ENCODE measurements at regions not wholly inside any gene's neighbourhood (a gene's known extent, or its start where the extent isn't known, plus 50 kb on each side); places are given as distances from the start of the nearest gene placed in this dataset.

GRCh38 chr11:126127898-126128297 lies 65.2 kb upstream of the CDON start:
- no peak for DNase-seq (ENCODE audit: low spot score)

DNA sequence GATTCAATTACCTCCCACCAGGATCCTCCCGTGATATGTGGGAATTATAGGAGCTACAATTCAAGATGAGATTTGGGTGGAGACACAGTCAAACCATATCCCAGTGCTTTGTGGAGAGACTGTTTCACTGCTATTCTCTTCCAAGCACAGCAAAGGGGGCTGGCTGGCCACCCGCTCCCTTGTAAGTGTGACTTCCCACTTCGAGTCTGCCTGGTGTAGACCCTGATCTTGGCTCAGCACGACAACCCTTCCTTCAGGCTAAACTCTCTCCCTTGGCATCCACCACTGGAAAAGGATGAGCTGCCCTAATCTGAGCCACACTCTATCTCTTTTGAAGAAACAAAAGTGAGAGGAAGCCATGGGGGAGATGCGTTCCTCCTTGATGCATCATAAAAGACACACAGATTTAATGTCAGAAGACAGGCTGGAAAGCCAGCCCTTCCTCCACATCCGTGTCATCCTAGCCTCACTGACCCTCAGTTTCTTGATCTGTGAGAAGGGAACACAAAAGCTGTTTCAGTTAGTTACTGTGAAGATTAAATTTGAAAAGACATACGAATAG lies 64.7 kb upstream of the CDON start:
- no peak for DNase-seq (ENCODE audit: low spot score)

- DNase-seq (ENCODE audit: low spot score) = no peak
These were observed 61.6 kb upstream of the CDON start for GRCh38 chr11:126124231-126124661.

GRCh38 chr11:126123686-126124085 lies 61.0 kb upstream of the CDON start:
- no peak for DNase-seq (ENCODE audit: low spot score)

GRCh38 chr11:126122863-126123262 lies 60.2 kb upstream of the CDON start:
- DNase-seq (ENCODE audit: low spot score) = no peak

DNA sequence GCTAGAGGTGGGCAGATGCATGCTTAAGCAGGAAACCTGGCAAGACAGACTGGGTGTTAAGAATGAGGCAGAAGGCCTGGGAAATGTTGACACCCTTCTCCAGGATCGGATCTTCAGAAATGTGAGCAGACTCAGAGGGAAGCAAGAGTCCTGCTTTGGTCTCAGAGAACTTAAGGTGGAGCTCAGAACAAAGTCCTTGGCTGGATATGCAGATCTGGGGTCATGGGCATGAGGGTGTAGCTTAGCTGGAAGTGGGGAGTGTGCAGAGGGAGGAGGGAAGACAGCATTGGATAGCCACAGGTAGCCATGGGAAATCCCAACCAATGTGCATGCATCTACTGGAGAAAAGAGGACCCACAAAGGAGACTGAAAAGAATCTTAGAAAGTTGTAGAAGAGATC lies 58.6 kb upstream of the CDON start:
- DNase-seq (ENCODE audit: low spot score) = no peak

- DNase-seq (ENCODE audit: low spot score) = no peak
These were observed 56.1 kb upstream of the CDON start for GRCh38 chr11:126118806-126119205.

DNA sequence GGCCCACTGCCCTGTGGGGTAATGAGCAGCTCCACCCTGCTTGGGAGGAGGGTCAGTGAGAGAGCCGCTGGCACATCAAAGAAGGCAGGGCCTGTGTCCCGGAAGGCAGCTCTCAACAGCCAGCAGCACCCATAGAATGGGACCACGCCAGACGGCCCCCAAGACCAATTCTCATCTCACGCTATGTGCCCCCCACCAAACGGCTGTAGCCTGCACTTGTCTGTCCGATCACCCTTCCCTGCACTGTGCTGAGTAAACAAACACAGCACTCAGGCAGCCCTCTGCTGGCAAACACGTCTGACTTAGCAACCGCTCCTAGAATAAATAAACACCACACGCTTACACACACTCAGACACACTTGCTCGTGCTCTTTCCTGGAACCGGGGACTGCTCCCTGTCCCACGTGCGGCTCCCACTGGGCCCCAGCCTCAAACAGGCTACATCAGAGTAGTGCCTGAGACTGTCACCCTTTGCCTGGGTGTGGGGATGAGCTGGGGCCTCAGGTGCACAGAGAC lies 53.2 kb upstream of the CDON start:
- peak; percentile 76 for DNase-seq (ENCODE audit: low spot score)

GRCh38 chr11:126115127-126115495 lies 52.4 kb upstream of the CDON start:
- no peak for DNase-seq (ENCODE audit: low spot score)

GRCh38 chr11:126114486-126115126 lies 51.9 kb upstream of the CDON start:
- DNase-seq (ENCODE audit: low spot score) = no peak

GRCh38 chr11:126113963-126114362 lies 51.3 kb upstream of the CDON start:
- no peak for DNase-seq (ENCODE audit: low spot score)

- peak; percentile 84 for DNase-seq (ENCODE audit: low spot score)
These were observed 50.9 kb upstream of the CDON start for GRCh38 chr11:126113515-126113957.

- DNase-seq (ENCODE audit: low spot score) = no peak
These were observed 50.3 kb upstream of the CDON start for GRCh38 chr11:126113012-126113411.

GRCh38 chr11:126112547-126112946 lies 49.9 kb upstream of the CDON start:
- DNase-seq (ENCODE audit: low spot score) = no peak
